ENCODE measurements at regions not wholly inside any gene's neighbourhood (a gene's known extent, or its start where the extent isn't known, plus 50 kb on each side); places are given as distances from the start of the nearest gene placed in this dataset.

GRCh38 chr4:27327421-27328181, 467.0 kb downstream of the STIM2 start:
- no peak overlapping the region for H3K4me3 ChIP-seq
- no peak overlapping the region for H3K27ac ChIP-seq (replicated peaks in 1 of 4)
- no peaks in the 10 kb centered on the region for H3K36me3 ChIP-seq
- intact Hi-C loops (cut with DNase I): no loop called here
- H3K27me3 ChIP-seq: no peaks in the 10 kb centered on the region
- no peaks in the 10 kb centered on the region for H3K9me3 ChIP-seq
- WGBS: 85% methylated on average over 5 of the region's 5 CpGs
- DNase-seq (ENCODE audit: extremely low spot score): no peak
- H3K4me1 ChIP-seq: no peaks in the 10 kb centered on the region
- TF ChIP-seq, protein P1, sequence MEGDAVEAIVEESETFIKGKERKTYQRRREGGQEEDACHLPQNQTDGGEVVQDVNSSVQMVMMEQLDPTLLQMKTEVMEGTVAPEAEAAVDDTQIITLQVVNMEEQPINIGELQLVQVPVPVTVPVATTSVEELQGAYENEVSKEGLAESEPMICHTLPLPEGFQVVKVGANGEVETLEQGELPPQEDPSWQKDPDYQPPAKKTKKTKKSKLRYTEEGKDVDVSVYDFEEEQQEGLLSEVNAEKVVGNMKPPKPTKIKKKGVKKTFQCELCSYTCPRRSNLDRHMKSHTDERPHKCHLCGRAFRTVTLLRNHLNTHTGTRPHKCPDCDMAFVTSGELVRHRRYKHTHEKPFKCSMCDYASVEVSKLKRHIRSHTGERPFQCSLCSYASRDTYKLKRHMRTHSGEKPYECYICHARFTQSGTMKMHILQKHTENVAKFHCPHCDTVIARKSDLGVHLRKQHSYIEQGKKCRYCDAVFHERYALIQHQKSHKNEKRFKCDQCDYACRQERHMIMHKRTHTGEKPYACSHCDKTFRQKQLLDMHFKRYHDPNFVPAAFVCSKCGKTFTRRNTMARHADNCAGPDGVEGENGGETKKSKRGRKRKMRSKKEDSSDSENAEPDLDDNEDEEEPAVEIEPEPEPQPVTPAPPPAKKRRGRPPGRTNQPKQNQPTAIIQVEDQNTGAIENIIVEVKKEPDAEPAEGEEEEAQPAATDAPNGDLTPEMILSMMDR (IDR thresholded peaks at IDR 0.05): no peak
- no peak for TF ChIP-seq EP300 (IDR thresholded peaks at IDR 0.05)

DNA sequence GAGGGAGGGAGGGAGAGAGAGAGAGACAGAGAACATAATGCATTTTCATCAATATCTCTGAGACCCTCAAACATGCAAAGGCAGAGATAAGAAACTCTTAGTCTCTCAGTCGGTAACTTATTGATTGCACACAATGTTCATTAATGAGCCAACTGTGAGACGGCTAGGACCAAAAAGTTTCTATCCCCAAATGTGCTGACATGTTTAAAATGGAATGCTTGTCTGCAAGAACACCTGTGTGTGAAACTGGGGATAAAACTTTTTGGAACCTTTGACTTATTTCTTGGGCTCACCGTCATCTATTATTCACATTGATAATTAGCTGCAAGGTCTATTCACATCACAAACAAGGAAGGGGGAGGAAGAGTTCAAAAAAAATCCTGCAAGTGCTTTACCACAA, 477.9 kb downstream of the STIM2 start:
- TF ChIP-seq, protein P1 (IDR thresholded peaks at IDR 0.05): no peak
- TF ChIP-seq POLR2A (IDR thresholded peaks at IDR 0.05; ENCODE audit: low read depth) (no peak), POLR2AphosphoS5 (IDR thresholded peaks at IDR 0.05) (no peak), EP300 (IDR thresholded peaks at IDR 0.05) (no peak)
- no peaks in the 10 kb centered on the region for H3K9me3 ChIP-seq
- H3K27ac ChIP-seq (replicated peaks in 1 of 4): no peak overlapping the region
- no peaks in the 10 kb centered on the region for H3K27me3 ChIP-seq
- no peak overlapping the region for H3K4me3 ChIP-seq
- peaks cover 0 to 3% (median 0%) of the 10 kb centered on the region in 4 donors for H3K4me1 ChIP-seq
- intact Hi-C loops (cut with DNase I): no loop called here
- DNase-seq (ENCODE audit: extremely low spot score): no peak
- no peaks in the 10 kb centered on the region for H3K36me3 ChIP-seq
- 90% methylated on average over 3 of the region's 3 CpGs for WGBS

- H3K9me3 ChIP-seq: no peaks in the 10 kb centered on the region
- no peak for DNase-seq (ENCODE audit: extremely low spot score)
- no peak overlapping the region for H3K4me3 ChIP-seq
- no peak overlapping the region for H3K27ac ChIP-seq (replicated peaks in 1 of 4)
- 19% methylated on average over 3 of the region's 3 CpGs for WGBS
- no peaks in the 10 kb centered on the region for H3K36me3 ChIP-seq
- H3K4me1 ChIP-seq: peaks cover 0 to 5% (median 0%) of the 10 kb centered on the region in 4 donors
- intact Hi-C loops (cut with DNase I): no loop called here
- H3K27me3 ChIP-seq: no peaks in the 10 kb centered on the region
- TF ChIP-seq EP300 (IDR thresholded peaks at IDR 0.05) (no peak), POLR2AphosphoS5 (IDR thresholded peaks at IDR 0.05) (no peak), POLR2A (IDR thresholded peaks at IDR 0.05; ENCODE audit: low read depth) (no peak)
- TF ChIP-seq, protein P1 (IDR thresholded peaks at IDR 0.05): no peak
Observed at GRCh38 chr4:27343411-27343810, 482.8 kb downstream of the STIM2 start.

GRCh38 chr4:27350161-27350560, 489.5 kb downstream of the STIM2 start:
- intact Hi-C loops (cut with DNase I): no loop called here
- no peak for TF ChIP-seq EP300 (IDR thresholded peaks at IDR 0.05)
- TF ChIP-seq, protein P1 (IDR thresholded peaks at IDR 0.05): no peak
- TF ChIP-seq POLR2A (IDR thresholded peaks at IDR 0.05; ENCODE audit: low read depth): no peak
- no peak for TF ChIP-seq POLR2AphosphoS5 (IDR thresholded peaks at IDR 0.05)
- DNase-seq (ENCODE audit: extremely low spot score): no peak
- no peak overlapping the region for H3K4me3 ChIP-seq
- H3K27me3 ChIP-seq: no peaks in the 10 kb centered on the region
- WGBS: 92% methylated on average over 3 of the region's 3 CpGs
- H3K4me1 ChIP-seq: no peaks in the 10 kb centered on the region
- H3K9me3 ChIP-seq: peaks cover 0 to 7% (median 0%) of the 10 kb centered on the region in 4 donors
- H3K36me3 ChIP-seq: no peaks in the 10 kb centered on the region
- H3K27ac ChIP-seq (replicated peaks in 1 of 4): no peak overlapping the region

- H3K27me3 ChIP-seq: no peaks in the 10 kb centered on the region
- H3K36me3 ChIP-seq: no peaks in the 10 kb centered on the region
- WGBS: 41% methylated on average over 6 of the region's 6 CpGs
- H3K27ac ChIP-seq (replicated peaks in 1 of 4): no peak overlapping the region
- intact Hi-C loops (cut with DNase I): no loop called here
- peaks cover 4 to 32% (median 22%) of the 10 kb centered on the region in 4 donors for H3K4me1 ChIP-seq
- TF ChIP-seq POLR2AphosphoS5 (IDR thresholded peaks at IDR 0.05): no peak
- TF ChIP-seq, protein P1 (IDR thresholded peaks at IDR 0.05): peak in 2 of 3 experiments; percentile 29 to 47
- H3K9me3 ChIP-seq: peaks cover 0 to 7% (median 0%) of the 10 kb centered on the region in 4 donors
- no peak for DNase-seq (ENCODE audit: extremely low spot score)
- no peak overlapping the region for H3K4me3 ChIP-seq
Observed at GRCh38 chr4:27357283-27357682, 496.6 kb downstream of the STIM2 start.

All from esophagus muscularis mucosa (tissue), 4 donors.